Chondrocyte (in vitro differentiated cells): ENCODE measurements at regions not wholly inside any gene's neighbourhood (a gene's known extent, or its start where the extent isn't known, plus 50 kb on each side); places are given as distances from the start of the nearest gene placed in this dataset.

Experiments used
- DNase-seq: peaks from one replicate; pipeline ENCODE4 v3.0.0; 2021; ENCODE audit warnings: mixed read lengths, low spot score
- H3K27ac Mint-ChIP-seq: one replicate; pipeline ENCODE4 v1.8.0; 2021; ENCODE audit warnings: mild to moderate bottlenecking, moderate library complexity, mixed read lengths; ENCODE audit not compliant: unreplicated experiment
- H3K27me3 Mint-ChIP-seq: 2 replicates; pipeline ENCODE4 v1.8.0; 2021; ENCODE audit warnings: low read depth, mixed read lengths
- H3K36me3 Mint-ChIP-seq: 2 replicates; pipeline ENCODE4 v1.8.0; 2021; ENCODE audit warnings: low read depth, mixed read lengths
- H3K4me1 Mint-ChIP-seq: 2 replicates; pipeline ENCODE4 v1.8.0; 2021; ENCODE audit warnings: low read depth, mild to moderate bottlenecking, mixed read lengths
- H3K4me3 Mint-ChIP-seq: one replicate; pipeline ENCODE4 v1.8.0; 2021; ENCODE audit warnings: mild to moderate bottlenecking, moderate library complexity, mixed read lengths; ENCODE audit not compliant: unreplicated experiment
- H3K9me3 Mint-ChIP-seq: 2 replicates; pipeline ENCODE4 v1.8.0; 2021; ENCODE audit warnings: low read depth, mixed read lengths
- TF ChIP-seq, protein P1 (sequence below): fragments of 200-600 bp; sonication (generic); IDR thresholded peaks from 2 replicates; pipeline ENCODE4 v1.5.0; 2021; ENCODE audit warnings: antibody characterized with exemption, mild to moderate bottlenecking, moderate library complexity

DNA sequence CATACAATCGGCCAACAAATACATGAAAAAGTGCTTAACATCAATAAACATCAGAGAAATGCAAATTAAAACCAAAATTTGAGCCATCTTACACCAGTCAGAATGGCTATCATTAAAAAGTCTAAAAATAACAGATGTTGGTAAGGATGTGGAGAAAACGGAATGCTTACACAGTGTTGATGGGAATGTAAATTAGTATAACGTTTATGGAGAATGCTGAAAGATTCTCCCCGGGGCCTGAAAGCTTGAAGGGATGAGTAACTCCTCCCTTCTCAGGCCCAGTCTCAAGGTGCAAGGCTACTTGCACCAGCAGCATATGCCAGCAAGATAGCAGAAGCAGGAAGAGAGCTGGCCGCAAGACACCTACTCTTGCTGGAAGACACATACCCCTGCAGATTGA lies 123.7 kb upstream of the NLGN1 start:
- Mint-ChIP-seq H3K4me3 (no peak overlapping the region), H3K4me1 (no peaks in the 10 kb centered on the region), H3K9me3 (peaks cover 12% of the 10 kb centered on the region), H3K36me3 (no peaks in the 10 kb centered on the region), H3K27me3 (no peaks in the 10 kb centered on the region), H3K27ac (no peak overlapping the region)
- TF ChIP-seq, protein P1, sequence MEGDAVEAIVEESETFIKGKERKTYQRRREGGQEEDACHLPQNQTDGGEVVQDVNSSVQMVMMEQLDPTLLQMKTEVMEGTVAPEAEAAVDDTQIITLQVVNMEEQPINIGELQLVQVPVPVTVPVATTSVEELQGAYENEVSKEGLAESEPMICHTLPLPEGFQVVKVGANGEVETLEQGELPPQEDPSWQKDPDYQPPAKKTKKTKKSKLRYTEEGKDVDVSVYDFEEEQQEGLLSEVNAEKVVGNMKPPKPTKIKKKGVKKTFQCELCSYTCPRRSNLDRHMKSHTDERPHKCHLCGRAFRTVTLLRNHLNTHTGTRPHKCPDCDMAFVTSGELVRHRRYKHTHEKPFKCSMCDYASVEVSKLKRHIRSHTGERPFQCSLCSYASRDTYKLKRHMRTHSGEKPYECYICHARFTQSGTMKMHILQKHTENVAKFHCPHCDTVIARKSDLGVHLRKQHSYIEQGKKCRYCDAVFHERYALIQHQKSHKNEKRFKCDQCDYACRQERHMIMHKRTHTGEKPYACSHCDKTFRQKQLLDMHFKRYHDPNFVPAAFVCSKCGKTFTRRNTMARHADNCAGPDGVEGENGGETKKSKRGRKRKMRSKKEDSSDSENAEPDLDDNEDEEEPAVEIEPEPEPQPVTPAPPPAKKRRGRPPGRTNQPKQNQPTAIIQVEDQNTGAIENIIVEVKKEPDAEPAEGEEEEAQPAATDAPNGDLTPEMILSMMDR: no peak
- no peak for DNase-seq

DNA sequence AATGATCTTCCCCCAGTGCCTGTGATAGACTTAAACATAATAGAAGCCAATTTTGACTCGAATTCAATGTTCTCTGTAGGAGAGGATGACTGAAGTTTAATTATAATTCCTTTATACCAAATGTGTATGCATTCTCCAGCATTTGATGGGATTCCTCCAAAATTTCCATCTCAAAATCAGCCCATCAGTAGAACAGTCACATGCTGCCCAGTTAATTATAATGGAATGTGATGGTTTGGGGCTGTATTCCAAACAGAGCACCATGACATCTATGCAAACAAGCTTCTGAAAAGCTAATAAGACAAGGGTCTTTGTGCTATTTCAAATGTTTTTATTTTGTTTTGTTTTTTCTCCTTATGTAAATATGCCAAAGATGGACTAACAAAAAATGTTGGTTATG lies 127.7 kb upstream of the SPATA16 start:
- Mint-ChIP-seq H3K36me3 (no peaks in the 10 kb centered on the region), H3K27ac (no peak overlapping the region), H3K4me1 (no peaks in the 10 kb centered on the region), H3K27me3 (no peaks in the 10 kb centered on the region), H3K9me3 (peaks cover 3% of the 10 kb centered on the region), H3K4me3 (no peak overlapping the region)
- no peak for DNase-seq
- TF ChIP-seq, protein P1: no peak

DNA sequence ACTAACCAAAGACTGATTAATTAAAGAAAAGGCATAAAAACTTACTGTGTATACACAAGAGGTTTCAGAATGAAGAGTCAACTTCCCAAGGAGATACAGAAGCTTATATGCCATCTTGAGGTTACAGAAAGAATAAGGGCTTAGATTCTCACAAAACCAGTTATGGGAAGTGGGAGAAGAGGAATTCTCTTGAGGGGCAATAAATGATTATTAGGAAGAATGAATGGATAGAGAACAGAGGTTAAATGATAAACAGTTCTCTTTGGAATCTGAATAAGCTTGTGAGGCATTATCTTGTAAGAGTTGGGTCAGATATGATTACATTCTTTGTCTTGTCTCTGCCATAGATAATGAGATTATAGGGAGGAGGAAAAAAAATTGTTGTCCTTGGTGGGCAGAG lies 126.7 kb upstream of the SPATA16 start:
- H3K27ac Mint-ChIP-seq: no peak overlapping the region
- TF ChIP-seq, protein P1: no peak
- H3K4me1 Mint-ChIP-seq: no peaks in the 10 kb centered on the region
- no peaks in the 10 kb centered on the region for H3K9me3 Mint-ChIP-seq
- no peaks in the 10 kb centered on the region for H3K36me3 Mint-ChIP-seq
- no peak for DNase-seq
- H3K4me3 Mint-ChIP-seq: no peak overlapping the region
- peaks cover 2% of the 10 kb centered on the region for H3K27me3 Mint-ChIP-seq

DNA sequence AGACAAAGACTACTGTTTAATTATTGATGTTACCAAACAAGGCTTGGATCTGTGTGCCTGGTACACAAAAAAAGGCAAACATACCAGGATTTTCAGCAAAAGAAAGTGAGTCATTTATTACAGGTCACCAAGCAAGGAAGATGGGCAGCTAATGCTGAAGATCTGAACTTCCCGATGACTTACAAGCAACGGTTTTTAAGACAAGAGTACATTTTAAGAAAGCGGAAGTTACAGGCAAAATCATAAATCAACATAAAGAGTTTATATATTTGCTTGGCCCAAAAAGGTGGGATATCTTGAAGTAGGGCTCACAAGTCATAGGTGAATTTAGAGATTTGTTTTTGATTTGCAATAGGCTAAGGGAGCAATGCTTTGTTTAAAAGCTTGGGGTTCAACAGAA lies 125.4 kb upstream of the SPATA16 start:
- TF ChIP-seq, protein P1: no peak
- H3K4me3 Mint-ChIP-seq: no peak overlapping the region
- H3K36me3 Mint-ChIP-seq: no peaks in the 10 kb centered on the region
- H3K4me1 Mint-ChIP-seq: no peaks in the 10 kb centered on the region
- no peak for DNase-seq
- H3K27me3 Mint-ChIP-seq: peaks cover 2% of the 10 kb centered on the region
- H3K27ac Mint-ChIP-seq: no peak overlapping the region
- no peaks in the 10 kb centered on the region for H3K9me3 Mint-ChIP-seq

DNA sequence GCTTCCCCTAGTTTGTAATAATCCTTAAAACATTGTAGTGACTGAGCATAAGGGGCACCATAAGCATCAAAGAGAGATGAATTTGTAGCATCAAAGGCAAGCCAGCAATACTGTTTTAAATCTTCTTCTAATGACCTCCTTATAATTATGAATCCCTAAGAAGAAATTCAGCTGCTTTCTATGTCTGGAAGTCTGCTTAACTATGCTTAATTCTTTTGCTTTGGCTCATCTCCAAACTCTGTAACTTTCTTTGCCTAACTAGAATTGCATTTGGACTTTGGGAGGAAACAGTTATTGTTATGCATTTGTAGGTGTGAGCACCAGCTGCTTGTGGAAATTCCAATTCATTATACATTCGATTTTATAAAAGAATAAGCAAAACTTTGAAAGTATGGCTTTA lies 117.7 kb upstream of the SPATA16 start:
- no peaks in the 10 kb centered on the region for H3K9me3 Mint-ChIP-seq
- no peaks in the 10 kb centered on the region for H3K4me1 Mint-ChIP-seq
- H3K36me3 Mint-ChIP-seq: no peaks in the 10 kb centered on the region
- peaks cover 12% of the 10 kb centered on the region for H3K27me3 Mint-ChIP-seq
- H3K4me3 Mint-ChIP-seq: no peak overlapping the region
- no peak for DNase-seq
- H3K27ac Mint-ChIP-seq: no peak overlapping the region
- TF ChIP-seq, protein P1: no peak
